Panc1 (cell line): ENCODE measurements at regions not wholly inside any gene's neighbourhood (a gene's known extent, or its start where the extent isn't known, plus 50 kb on each side); places are given as distances from the start of the nearest gene placed in this dataset.

Experiments
- ATAC-seq: fragments of 200-7000 bp; cut with Tn5 transposase; 2 replicates; pipeline ENCODE4 v1.9.1; 2020; ENCODE audit warnings: mild to moderate bottlenecking, moderate library complexity
- BruUV-seq: library from RNA; stranded (reverse); fragments of 400-500 nt; replicated peaks from 2 replicates; lab custom pipeline; 2021; lab: Mats Ljungman, UMichigan
- CTCF ChIA-PET: fragments of 300-600 bp; sonication (Branson Sonifier 250); formaldehyde crosslinking; loops from one replicate; lab custom pipeline; 2022; ENCODE audit warnings: antibody characterized with exemption; lab: Charles Lee
- POLR2A ChIA-PET: fragments of 300-600 bp; sonication (Branson Sonifier 250); formaldehyde crosslinking; loops from one replicate; lab custom pipeline; 2022; ENCODE audit warnings: antibody characterized with exemption; lab: Charles Lee
- DNase-seq: peaks from one replicate; pipeline ENCODE4 v3.0.0-alpha.2; 2010; ENCODE audit warnings: low read depth, low spot score
- H3K27ac ChIP-seq: 2 replicates; pipeline ENCODE4 v1.5.1; 2011; ENCODE audit warnings: mild to moderate bottlenecking, low read length, inconsistent platforms
- H3K27me3 ChIP-seq: fragments of 200-500 bp; sonication (Bioruptor generic); 2 replicates; pipeline ENCODE4 v1.6.0; 2014; ENCODE audit warnings: low read length, inconsistent platforms; ENCODE audit not compliant: control insufficient read depth, insufficient read depth
- H3K36me3 ChIP-seq: fragments of 200-500 bp; sonication (Bioruptor generic); 2 replicates; pipeline ENCODE4 v1.5.1; 2014; ENCODE audit warnings: inconsistent platforms, mild to moderate bottlenecking, low read length, moderate library complexity; ENCODE audit not compliant: control insufficient read depth, insufficient read depth
- H3K4me1 ChIP-seq: 2 replicates; pipeline ENCODE4 v1.5.1; 2011; ENCODE audit warnings: inconsistent platforms, mild to moderate bottlenecking, low read length, moderate library complexity; ENCODE audit not compliant: control insufficient read depth, insufficient read depth
- H3K4me3 ChIP-seq, 2 experiments: 2 replicates each; pipeline ENCODE4 v1.5.1; 2011 to 2012; ENCODE audit warnings: low read depth in 2 of 2, low read length in 2 of 2, mild to moderate bottlenecking in 2 of 2, inconsistent platforms in 1 of 2, moderate library complexity in 1 of 2
- H3K9me3 ChIP-seq: fragments of 200-500 bp; sonication (Bioruptor generic); 2 replicates; pipeline ENCODE4 v1.5.1; 2014; ENCODE audit warnings: low read depth, mild to moderate bottlenecking, inconsistent platforms, low read length, moderate library complexity; ENCODE audit not compliant: control insufficient read depth, insufficient read depth
- CTCF ChIP-seq: fragments of 450-650 bp; IDR thresholded peaks from 2 replicates; pipeline ENCODE4 v1.5.1; 2017; ENCODE audit warnings: mild to moderate bottlenecking
- POLR2AphosphoS5 ChIP-seq: IDR thresholded peaks from 2 replicates; pipeline ENCODE4 v1.6.1; 2012; ENCODE audit warnings: mild to moderate bottlenecking, low read depth, low read length, moderate library complexity
- REST ChIP-seq, 2 experiments: IDR thresholded peaks; 2 replicates each; pipeline ENCODE4 v1.6.1; 2011 to 2012; ENCODE audit warnings: low read depth in 2 of 2, control low read depth in 1 of 2, low read length in 1 of 2, mild to moderate bottlenecking in 1 of 2, moderate library complexity in 1 of 2; ENCODE audit not compliant: insufficient read depth in 1 of 2
- SIN3A ChIP-seq: IDR thresholded peaks from 2 replicates; pipeline ENCODE4 v1.6.1; 2012; ENCODE audit warnings: low read depth, mild to moderate bottlenecking, low read length, moderate library complexity, borderline replicate concordance; ENCODE audit not compliant: insufficient read depth
- TCF7L2 ChIP-seq: IDR thresholded peaks from 2 replicates; pipeline ENCODE4 v1.6.1; 2011; ENCODE audit warnings: mild to moderate bottlenecking, low read depth, low read length, inconsistent platforms
- in situ Hi-C: cut with HindIII; loops from 2 replicates; pipeline ENCODE4 v1.10.0; 2016; ENCODE audit warnings: low sequenced_read_pairs, low pct_unique_long_range_greater_than_20kb
- intact Hi-C: fragments of 100-400 bp; cut with micrococcal nuclease; formaldehyde crosslinking; loops from one replicate; pipeline ENCODE4 v1.10.0; 2022; ENCODE audit not compliant: unreplicated experiment

DNA sequence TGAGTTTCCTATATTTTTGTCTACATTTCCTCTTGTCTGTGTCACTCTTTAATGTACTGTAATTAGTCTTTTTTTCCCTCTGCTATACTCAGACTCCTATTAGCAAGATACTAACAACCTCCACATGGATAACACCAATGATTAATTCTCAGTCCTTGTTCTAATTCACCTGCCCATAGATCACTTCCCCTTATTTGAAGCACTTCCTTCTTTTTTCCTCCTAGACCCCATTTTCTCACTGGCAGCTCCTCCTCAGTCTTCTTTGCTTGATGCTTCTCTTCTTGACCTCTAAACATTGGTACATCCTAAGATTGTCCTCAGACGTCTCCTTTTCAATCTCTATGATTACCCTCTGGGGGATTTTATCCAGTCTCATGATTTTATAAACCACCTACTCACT, 98.2 kb upstream of the IMMP2L start:
- TF ChIP-seq REST (IDR thresholded peaks at IDR 0.05; ENCODE audit: insufficient read depth in 1 of 2, low read depth in 2 of 2, low read length in 1 of 2) (no peak), POLR2AphosphoS5 (no peak), TCF7L2 (no peak), SIN3A (no peak), CTCF (no peak)
- no peaks in the 10 kb centered on the region for H3K4me1 ChIP-seq
- H3K9me3 ChIP-seq, result no peaks in the 10 kb centered on the region
- intact Hi-C loops, result no loop called here
- ATAC-seq, result no peak
- in situ Hi-C loops, result no loop called here
- no TSS peak for BruUV-seq
- POLR2A ChIA-PET, result no interaction called here
- DNase-seq, result no peak
- H3K27me3 ChIP-seq, result no peaks in the 10 kb centered on the region
- CTCF ChIA-PET, result interaction anchor here (0.6 kb wide), 1 partner anchor 201 kb away, joined by 3 read pairs; no protein-coding TSS in a partner anchor
- no peaks in the 10 kb centered on the region for H3K36me3 ChIP-seq
- no peak overlapping the region for H3K4me3 ChIP-seq
- no peak overlapping the region for H3K27ac ChIP-seq

DNA sequence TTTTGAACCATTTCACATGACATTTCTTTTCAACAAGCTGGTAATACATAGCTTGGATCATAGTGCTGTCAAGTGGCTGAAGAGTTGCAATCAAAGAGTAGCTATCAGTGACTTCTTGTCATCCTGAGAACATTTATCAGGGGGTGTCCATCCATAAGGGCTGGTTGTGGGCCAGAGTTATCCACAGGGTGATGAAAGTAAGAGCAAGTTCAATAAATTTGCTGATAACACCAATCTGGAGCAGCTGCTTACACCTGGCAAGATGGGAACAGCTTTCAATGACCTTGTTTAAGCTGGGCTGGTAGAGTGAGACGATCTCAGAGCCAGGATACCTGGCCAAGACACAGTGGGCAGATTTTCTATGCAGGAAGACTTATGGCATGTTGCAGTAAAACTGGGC, 96.3 kb upstream of the IMMP2L start:
- in situ Hi-C loops (no loop called here), intact Hi-C loops (no loop called here)
- H3K27me3 ChIP-seq, result no peaks in the 10 kb centered on the region
- ChIA-PET POLR2A (no interaction called here), CTCF (no interaction called here)
- H3K9me3 ChIP-seq, result no peaks in the 10 kb centered on the region
- no peak overlapping the region for H3K27ac ChIP-seq
- no peaks in the 10 kb centered on the region for H3K36me3 ChIP-seq
- ATAC-seq (no peak), DNase-seq (no peak)
- no peak overlapping the region for H3K4me3 ChIP-seq
- no TSS peak for BruUV-seq
- no peaks in the 10 kb centered on the region for H3K4me1 ChIP-seq
- no peak for TF ChIP-seq SIN3A
- no peak for TF ChIP-seq CTCF
- TF ChIP-seq REST (IDR thresholded peaks at IDR 0.05; ENCODE audit: insufficient read depth in 1 of 2, low read depth in 2 of 2, low read length in 1 of 2), result no peak
- TF ChIP-seq POLR2AphosphoS5, result no peak
- no peak for TF ChIP-seq TCF7L2
